Mucosa of descending colon (tissue), 3 donors: ENCODE measurements at regions not wholly inside any gene's neighbourhood (a gene's known extent, or its start where the extent isn't known, plus 50 kb on each side); places are given as distances from the start of the nearest gene placed in this dataset.

Experiments used
- ATAC-seq: fragments of 200-7000 bp; cut with Tn5 transposase; one replicate; pipeline ENCODE4 v1.9.1; 2020; ENCODE audit warnings: mild to moderate bottlenecking, moderate library complexity
- DNase-seq, 3 donors: peaks; one replicate each; pipeline ENCODE4 v3.0.0-alpha.2; 2020
- H3K36me3 ChIP-seq: fragments of 200-600 bp; one replicate; pipeline ENCODE4 v1.8.0; 2021; ENCODE audit warnings: low read depth, mild to moderate bottlenecking
- H3K4me1 ChIP-seq: fragments of 200-600 bp; one replicate; pipeline ENCODE4 v1.8.0; 2021; ENCODE audit warnings: low read depth, mild to moderate bottlenecking
- H3K4me3 ChIP-seq: fragments of 200-600 bp; one replicate; pipeline ENCODE4 v1.8.0; 2021; ENCODE audit warnings: mild to moderate bottlenecking
- H3K9me3 ChIP-seq: fragments of 200-600 bp; one replicate; pipeline ENCODE4 v1.8.0; 2021; ENCODE audit warnings: mild to moderate bottlenecking
- CTCF ChIP-seq: fragments of 200-600 bp; IDR thresholded peaks from one replicate; pipeline ENCODE4 v1.8.0; 2022; ENCODE audit warnings: antibody characterized with exemption, mild to moderate bottlenecking
- intact Hi-C, 2 donors: fragments of 100-400 bp; cut with DNase I in 1 of 2; cut with micrococcal nuclease in 1 of 2; formaldehyde crosslinking; loops; one replicate each; pipeline versions ENCODE4 v1.11.0 to v1.11.1; 2022; cut with DNase I, micrococcal nuclease
- donor health status: DM: no; HTN: no; CAD: no; lungs with moderate emphysema.
- donor health status: DM: no; HTN: no; CAD: no.
- donor health status: DM: no; HTN: yes; CAD: no.

- intact Hi-C loops, result no loop called here
- H3K4me3 ChIP-seq, result no peak overlapping the region
- H3K9me3 ChIP-seq, result no peaks in the 10 kb centered on the region
- DNase-seq, result no peak
- no peaks in the 10 kb centered on the region for H3K36me3 ChIP-seq
- H3K4me1 ChIP-seq, result no peaks in the 10 kb centered on the region
- ATAC-seq, result no peak
- TF ChIP-seq CTCF, result no peak
Observed at GRCh38 chr2:220899492-220899891, 672.6 kb downstream of the EPHA4 start.

GRCh38 chr2:220904015-220904414, 668.1 kb downstream of the EPHA4 start:
- DNase-seq (no peak), ATAC-seq (no peak)
- intact Hi-C loops, result no loop called here
- no peak for TF ChIP-seq CTCF
- Histone ChIP-seq H3K4me1 (no peaks in the 10 kb centered on the region), H3K36me3 (no peaks in the 10 kb centered on the region), H3K9me3 (no peaks in the 10 kb centered on the region), H3K4me3 (no peak overlapping the region)

- DNase-seq (no peak), ATAC-seq (no peak)
- H3K4me3 ChIP-seq, result no peak overlapping the region
- no peaks in the 10 kb centered on the region for H3K4me1 ChIP-seq
- H3K9me3 ChIP-seq, result no peaks in the 10 kb centered on the region
- intact Hi-C loops, result no loop called here
- TF ChIP-seq CTCF, result no peak
- no peaks in the 10 kb centered on the region for H3K36me3 ChIP-seq
Observed at GRCh38 chr2:220913384-220913783, 658.7 kb downstream of the EPHA4 start.

GRCh38 chr2:220915092-220915623, 656.9 kb downstream of the EPHA4 start:
- Histone ChIP-seq H3K9me3 (no peaks in the 10 kb centered on the region), H3K4me3 (no peak overlapping the region), H3K4me1 (no peaks in the 10 kb centered on the region), H3K36me3 (no peaks in the 10 kb centered on the region)
- no peak for TF ChIP-seq CTCF
- peak; percentile 9 for ATAC-seq
- intact Hi-C loops, result no loop called here
- DNase-seq, result no peak

- TF ChIP-seq CTCF, result no peak
- Histone ChIP-seq H3K4me1 (no peaks in the 10 kb centered on the region), H3K4me3 (no peak overlapping the region), H3K9me3 (no peaks in the 10 kb centered on the region), H3K36me3 (no peaks in the 10 kb centered on the region)
- intact Hi-C loops, result no loop called here
- ATAC-seq (no peak), DNase-seq (no peak)
Observed at GRCh38 chr2:220916931-220917330, 655.2 kb downstream of the EPHA4 start.
